ENCODE measurements at regions not wholly inside any gene's neighbourhood (a gene's known extent, or its start where the extent isn't known, plus 50 kb on each side); places are given as distances from the start of the nearest gene placed in this dataset.

GRCh38 chr2:196379600-196379999 lies 208.2 kb upstream of the STK17B start:
- Mint-ChIP-seq H3K27me3 (ENCODE audit: insufficient read depth, low read depth) (no peaks in the 10 kb centered on the region), H3K36me3 (no peaks in the 10 kb centered on the region), H3K4me1 (no peaks in the 10 kb centered on the region), H3K9me3 (no peaks in the 10 kb centered on the region), H3K4me3 (no peak overlapping the region), H3K27ac (no peak overlapping the region)
- DNase-seq (ENCODE audit: low spot score) = no peak
- no peaks in the 10 kb centered on the region for H3K27me3 ChIP-seq
- no peaks in the 10 kb centered on the region for H3K79me2 ChIP-seq (ENCODE audit: low read depth)
- no peak overlapping the region for H3K4me3 ChIP-seq
- no peaks in the 10 kb centered on the region for H4K20me1 ChIP-seq (ENCODE audit: low read depth)
- H2AFZ ChIP-seq (replicated peaks) = no peak overlapping the region
- H3K4me2 ChIP-seq = no peak overlapping the region
- H3K9me3 ChIP-seq (ENCODE audit: low read depth) = no peaks in the 10 kb centered on the region
- no peak overlapping the region for H3K27ac ChIP-seq
- no peak overlapping the region for H3K9ac ChIP-seq
- no peaks in the 10 kb centered on the region for H3F3A ChIP-seq (ENCODE audit: low read depth)
- TF ChIP-seq EZH2phosphoT487 (IDR thresholded peaks at IDR 0.05) (no peak), EZH2 (IDR thresholded peaks at IDR 0.05) (no peak)
- TF ChIP-seq, protein P1, sequence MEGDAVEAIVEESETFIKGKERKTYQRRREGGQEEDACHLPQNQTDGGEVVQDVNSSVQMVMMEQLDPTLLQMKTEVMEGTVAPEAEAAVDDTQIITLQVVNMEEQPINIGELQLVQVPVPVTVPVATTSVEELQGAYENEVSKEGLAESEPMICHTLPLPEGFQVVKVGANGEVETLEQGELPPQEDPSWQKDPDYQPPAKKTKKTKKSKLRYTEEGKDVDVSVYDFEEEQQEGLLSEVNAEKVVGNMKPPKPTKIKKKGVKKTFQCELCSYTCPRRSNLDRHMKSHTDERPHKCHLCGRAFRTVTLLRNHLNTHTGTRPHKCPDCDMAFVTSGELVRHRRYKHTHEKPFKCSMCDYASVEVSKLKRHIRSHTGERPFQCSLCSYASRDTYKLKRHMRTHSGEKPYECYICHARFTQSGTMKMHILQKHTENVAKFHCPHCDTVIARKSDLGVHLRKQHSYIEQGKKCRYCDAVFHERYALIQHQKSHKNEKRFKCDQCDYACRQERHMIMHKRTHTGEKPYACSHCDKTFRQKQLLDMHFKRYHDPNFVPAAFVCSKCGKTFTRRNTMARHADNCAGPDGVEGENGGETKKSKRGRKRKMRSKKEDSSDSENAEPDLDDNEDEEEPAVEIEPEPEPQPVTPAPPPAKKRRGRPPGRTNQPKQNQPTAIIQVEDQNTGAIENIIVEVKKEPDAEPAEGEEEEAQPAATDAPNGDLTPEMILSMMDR (IDR thresholded peaks at IDR 0.05) = no peak
- H3K4me1 ChIP-seq = no peaks in the 10 kb centered on the region
- H3K36me3 ChIP-seq = no peaks in the 10 kb centered on the region

DNA sequence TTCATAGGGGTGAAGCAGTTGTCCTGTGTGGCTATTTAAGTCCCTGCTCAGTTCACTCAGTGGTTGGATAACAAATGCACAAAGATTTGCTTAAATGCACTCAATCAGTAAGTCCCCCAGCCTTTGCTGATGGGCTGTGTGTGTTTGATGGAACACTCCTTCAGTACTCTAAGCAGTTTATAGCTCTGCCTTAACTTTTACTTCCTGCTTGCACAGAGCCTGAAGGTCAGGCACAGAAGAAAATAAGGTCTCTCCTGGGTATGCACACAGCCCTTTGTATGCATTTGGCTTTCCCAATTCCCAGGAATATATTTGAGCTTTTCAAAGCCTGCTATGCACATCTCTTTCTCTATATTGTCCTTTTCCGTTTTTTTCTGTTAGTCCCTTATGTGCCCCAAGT lies 208.7 kb upstream of the STK17B start:
- Mint-ChIP-seq H3K9me3 (no peaks in the 10 kb centered on the region), H3K4me3 (no peak overlapping the region), H3K27me3 (ENCODE audit: insufficient read depth, low read depth) (no peaks in the 10 kb centered on the region), H3K27ac (no peak overlapping the region), H3K4me1 (no peaks in the 10 kb centered on the region), H3K36me3 (no peaks in the 10 kb centered on the region)
- Histone ChIP-seq H3K4me1 (no peaks in the 10 kb centered on the region), H3K27ac (no peak overlapping the region), H3K9me3 (ENCODE audit: low read depth) (no peaks in the 10 kb centered on the region), H3K79me2 (ENCODE audit: low read depth) (no peaks in the 10 kb centered on the region), H2AFZ (replicated peaks) (no peak overlapping the region), H3K36me3 (no peaks in the 10 kb centered on the region), H4K20me1 (ENCODE audit: low read depth) (no peaks in the 10 kb centered on the region), H3K4me3 (no peak overlapping the region), H3K9ac (no peak overlapping the region), H3K27me3 (no peaks in the 10 kb centered on the region), H3F3A (ENCODE audit: low read depth) (no peaks in the 10 kb centered on the region), H3K4me2 (no peak overlapping the region)
- no peak for TF ChIP-seq EZH2phosphoT487 (IDR thresholded peaks at IDR 0.05)
- TF ChIP-seq, protein P1 (IDR thresholded peaks at IDR 0.05) = no peak
- no peak for TF ChIP-seq EZH2 (IDR thresholded peaks at IDR 0.05)
- no peak for DNase-seq (ENCODE audit: low spot score)

GRCh38 chr2:196380575-196380974 lies 209.2 kb upstream of the STK17B start:
- Histone ChIP-seq H3K79me2 (ENCODE audit: low read depth) (no peaks in the 10 kb centered on the region), H3K9me3 (ENCODE audit: low read depth) (no peaks in the 10 kb centered on the region), H3K27me3 (no peaks in the 10 kb centered on the region), H3F3A (ENCODE audit: low read depth) (no peaks in the 10 kb centered on the region), H3K4me3 (no peak overlapping the region), H3K36me3 (no peaks in the 10 kb centered on the region), H2AFZ (replicated peaks) (no peak overlapping the region), H3K4me2 (no peak overlapping the region), H3K9ac (no peak overlapping the region), H3K27ac (no peak overlapping the region), H3K4me1 (no peaks in the 10 kb centered on the region), H4K20me1 (ENCODE audit: low read depth) (no peaks in the 10 kb centered on the region)
- Mint-ChIP-seq H3K27ac (no peak overlapping the region), H3K4me3 (no peak overlapping the region), H3K9me3 (no peaks in the 10 kb centered on the region), H3K4me1 (no peaks in the 10 kb centered on the region), H3K36me3 (no peaks in the 10 kb centered on the region), H3K27me3 (ENCODE audit: insufficient read depth, low read depth) (no peaks in the 10 kb centered on the region)
- no peak for DNase-seq (ENCODE audit: low spot score)
- TF ChIP-seq, protein P1 (IDR thresholded peaks at IDR 0.05) = no peak
- no peak for TF ChIP-seq EZH2phosphoT487 (IDR thresholded peaks at IDR 0.05)
- no peak for TF ChIP-seq EZH2 (IDR thresholded peaks at IDR 0.05)

GRCh38 chr2:196381464-196381863 lies 210.1 kb upstream of the STK17B start:
- H3K9me3 ChIP-seq (ENCODE audit: low read depth) = no peaks in the 10 kb centered on the region
- H2AFZ ChIP-seq (replicated peaks) = no peak overlapping the region
- H3K27ac Mint-ChIP-seq = no peak overlapping the region
- no peaks in the 10 kb centered on the region for H3K36me3 ChIP-seq
- no peaks in the 10 kb centered on the region for H3F3A ChIP-seq (ENCODE audit: low read depth)
- H3K27ac ChIP-seq = no peak overlapping the region
- H3K4me1 Mint-ChIP-seq = no peaks in the 10 kb centered on the region
- no peaks in the 10 kb centered on the region for H3K27me3 ChIP-seq
- TF ChIP-seq EZH2phosphoT487 (IDR thresholded peaks at IDR 0.05) (no peak), EZH2 (IDR thresholded peaks at IDR 0.05) (no peak)
- TF ChIP-seq, protein P1 (IDR thresholded peaks at IDR 0.05) = no peak
- no peak overlapping the region for H3K4me2 ChIP-seq
- H3K4me1 ChIP-seq = no peaks in the 10 kb centered on the region
- no peak for DNase-seq (ENCODE audit: low spot score)
- no peak overlapping the region for H3K4me3 Mint-ChIP-seq
- no peaks in the 10 kb centered on the region for H3K27me3 Mint-ChIP-seq (ENCODE audit: insufficient read depth, low read depth)
- H3K79me2 ChIP-seq (ENCODE audit: low read depth) = no peaks in the 10 kb centered on the region
- H4K20me1 ChIP-seq (ENCODE audit: low read depth) = no peaks in the 10 kb centered on the region
- no peak overlapping the region for H3K9ac ChIP-seq
- no peaks in the 10 kb centered on the region for H3K36me3 Mint-ChIP-seq
- no peak overlapping the region for H3K4me3 ChIP-seq
- no peaks in the 10 kb centered on the region for H3K9me3 Mint-ChIP-seq
